Body of pancreas (tissue), 4 donors: ENCODE measurements at regions not wholly inside any gene's neighbourhood (a gene's known extent, or its start where the extent isn't known, plus 50 kb on each side); places are given as distances from the start of the nearest gene placed in this dataset.

Experiments used
- ATAC-seq: fragments of 150-250 bp; one replicate; pipeline ENCODE4 v1.9.1; 2016
- DNase-seq, 4 donors: peaks; one replicate each; pipeline ENCODE4 v3.0.0-alpha.2; 2019
- H3K27ac ChIP-seq, 4 donors: fragments of 200-600 bp; sonication (generic); 1 replicate in 3 of 4; 2 replicates in 1 of 4; pipeline versions ENCODE4 v1.5.1 to v1.6.1; 2016 to 2019; ENCODE audit warnings: mild to moderate bottlenecking in 1 of 4, mixed read lengths in 1 of 4, moderate library complexity in 1 of 4
- H3K27me3 ChIP-seq, 2 donors: fragments of 200-600 bp; sonication (generic); one replicate each; pipeline ENCODE4 v1.6.0; 2016; ENCODE audit warnings: mild to moderate bottlenecking in 1 of 2
- H3K36me3 ChIP-seq, 2 donors: fragments of 200-600 bp; sonication (generic); replicated peaks in 1 of 2; 2 replicates each; pipeline ENCODE4 v1.5.1; 2016; ENCODE audit warnings: low read depth in 2 of 2; ENCODE audit not compliant: insufficient read depth in 1 of 2
- H3K4me1 ChIP-seq: fragments of 200-600 bp; sonication (generic); one replicate; pipeline ENCODE4 v1.6.0; 2016
- H3K4me3 ChIP-seq, 2 donors: fragments of 200-600 bp; sonication (generic); 1 replicate in 1 of 2; 2 replicates in 1 of 2; pipeline ENCODE4 v1.5.1; 2016 to 2019
- H3K9me3 ChIP-seq, 3 donors: fragments of 200-600 bp; sonication (generic); 1 replicate in 2 of 3; 2 replicates in 1 of 3; pipeline ENCODE4 v1.5.1; 2016
- CTCF ChIP-seq, 7 experiments: fragments of 450-650 bp in 4 of 7; fragments of 200-600 bp in 3 of 7; sonication (generic) in 3 of 7; IDR thresholded peaks; one replicate each; pipeline ENCODE4 v1.5.1; 2016 to 2019; ENCODE audit warnings: antibody characterized with exemption in 7 of 7
- POLR2A ChIP-seq, 3 donors: fragments of 450-650 bp; IDR thresholded peaks; one replicate each; pipeline ENCODE4 v1.6.1; 2016; ENCODE audit warnings: antibody characterized with exemption in 3 of 3, mild to moderate bottlenecking in 2 of 3
- WGBS, 2 donors: methylation state at CpG; one replicate each; pipeline ENCODE4 v1.1.5; 2017; 5-methylcytosine and 5-hydroxymethylcytosine counted together
- intact Hi-C: fragments of 100-400 bp; cut with DNase I; formaldehyde crosslinking; loops from one replicate; pipeline ENCODE4 v1.15.1; 2023

- TF ChIP-seq CTCF (IDR thresholded peaks at IDR 0.05) (no peak), POLR2A (IDR thresholded peaks at IDR 0.05) (no peak)
- no peak for ATAC-seq
- Histone ChIP-seq H3K4me1 (no peaks in the 10 kb centered on the region), H3K27me3 (no peaks in the 10 kb centered on the region), H3K9me3 (no peaks in the 10 kb centered on the region), H3K4me3 (no peak overlapping the region), H3K36me3 (no peaks in the 10 kb centered on the region), H3K27ac (no peak overlapping the region)
- DNase-seq, result no peak
- 65% methylated on average over 11 of the region's 11 CpGs for WGBS, 2 donors
- intact Hi-C loops, result no loop called here
Measured at GRCh38 chr22:48710410-48710809, 1117.3 kb downstream of the BRD1 start.

GRCh38 chr22:48709976-48710375, 1117.7 kb downstream of the BRD1 start:
- ATAC-seq, result no peak
- no peak overlapping the region for H3K4me3 ChIP-seq
- no peaks in the 10 kb centered on the region for H3K27me3 ChIP-seq
- intact Hi-C loops, result no loop called here
- no peak overlapping the region for H3K27ac ChIP-seq
- H3K36me3 ChIP-seq, result no peaks in the 10 kb centered on the region
- H3K9me3 ChIP-seq, result no peaks in the 10 kb centered on the region
- H3K4me1 ChIP-seq, result no peaks in the 10 kb centered on the region
- DNase-seq, result no peak
- WGBS, 2 donors, result 60 to 63% methylated on average over 7 to 8 of the region's 8 CpGs
- TF ChIP-seq POLR2A (IDR thresholded peaks at IDR 0.05), result no peak
- no peak for TF ChIP-seq CTCF (IDR thresholded peaks at IDR 0.05)

- TF ChIP-seq POLR2A (IDR thresholded peaks at IDR 0.05), result no peak
- ATAC-seq (no peak), DNase-seq (no peak)
- Histone ChIP-seq H3K27me3 (no peaks in the 10 kb centered on the region), H3K36me3 (no peaks in the 10 kb centered on the region), H3K27ac (no peak overlapping the region), H3K9me3 (no peaks in the 10 kb centered on the region), H3K4me3 (no peak overlapping the region), H3K4me1 (no peaks in the 10 kb centered on the region)
- intact Hi-C loops, result no loop called here
- WGBS, 2 donors, result 66 to 69% methylated on average over 13 of the region's 13 CpGs
Measured at GRCh38 chr22:48709453-48709852, 1118.2 kb downstream of the BRD1 start.

GRCh38 chr22:48708558-48709245, 1119.0 kb downstream of the BRD1 start:
- 36 to 55% methylated on average over 5 to 24 of the region's 25 CpGs for WGBS, 2 donors
- no peak for TF ChIP-seq POLR2A (IDR thresholded peaks at IDR 0.05)
- intact Hi-C loops, result no loop called here

GRCh38 chr22:48707763-48708557, 1119.7 kb downstream of the BRD1 start:
- DNase-seq (no peak), ATAC-seq (no peak)
- peaks cover 10% of the 10 kb centered on the region for H3K4me1 ChIP-seq
- intact Hi-C loops, result no loop called here
- TF ChIP-seq CTCF (IDR thresholded peaks at IDR 0.05) (no peak), POLR2A (IDR thresholded peaks at IDR 0.05) (no peak)
- H3K27me3 ChIP-seq, result no peaks in the 10 kb centered on the region
- WGBS, 2 donors, result 40 to 64% methylated on average over 1 to 27 of the region's 35 CpGs
- no peak overlapping the region for H3K4me3 ChIP-seq
- H3K27ac ChIP-seq, result no peak overlapping the region
- H3K36me3 ChIP-seq, result no peaks in the 10 kb centered on the region
- no peaks in the 10 kb centered on the region for H3K9me3 ChIP-seq

More at GRCh38 chr22:48708558-48709245, 1119.0 kb downstream of the BRD1 start:
- H3K27ac ChIP-seq, result no peak overlapping the region
- no peak overlapping the region for H3K4me3 ChIP-seq
- H3K36me3 ChIP-seq, result no peaks in the 10 kb centered on the region
- H3K4me1 ChIP-seq, result peaks cover 3% of the 10 kb centered on the region
- ATAC-seq (no peak), DNase-seq (no peak)
- no peaks in the 10 kb centered on the region for H3K27me3 ChIP-seq
- H3K9me3 ChIP-seq, result no peaks in the 10 kb centered on the region
